Central memory CD8-positive, alpha-beta T cell (primary cell): ENCODE measurements at regions not wholly inside any gene's neighbourhood (a gene's known extent, or its start where the extent isn't known, plus 50 kb on each side); places are given as distances from the start of the nearest gene placed in this dataset.

Experiments
- ATAC-seq: fragments of 150-1000 bp; cut with Tn5 transposase; replicated peaks from 2 replicates; pipeline ENCODE4 v1.10.0; 2022; ENCODE audit warnings: mild to moderate bottlenecking, moderate FRiP score, moderate number of reproducible peaks; ENCODE audit not compliant: poor library complexity, severe bottlenecking; ENCODE audit errors: extremely low read depth
- DNase-seq, 2 donors: peaks; one replicate each; pipeline ENCODE4 v3.0.0; 2021; ENCODE audit warnings: low spot score in 2 of 2
- H3K27ac Mint-ChIP-seq: one replicate; pipeline ENCODE4 v1.8.0; 2022; ENCODE audit warnings: low read depth, mild to moderate bottlenecking, moderate library complexity, mixed read lengths
- H3K27me3 Mint-ChIP-seq: one replicate; pipeline ENCODE4 v1.8.0; 2022; ENCODE audit warnings: mixed read lengths
- H3K36me3 Mint-ChIP-seq: one replicate; pipeline ENCODE4 v1.8.0; 2022; ENCODE audit warnings: mild to moderate bottlenecking, moderate library complexity, mixed read lengths; ENCODE audit not compliant: insufficient read depth
- H3K4me1 Mint-ChIP-seq: one replicate; pipeline ENCODE4 v1.8.0; 2022; ENCODE audit warnings: mixed read lengths
- H3K4me3 Mint-ChIP-seq: one replicate; pipeline ENCODE4 v1.8.0; 2022; ENCODE audit warnings: mild to moderate bottlenecking, moderate library complexity, mixed read lengths
- H3K9me3 Mint-ChIP-seq: one replicate; pipeline ENCODE4 v1.8.0; 2022; ENCODE audit warnings: mixed read lengths

DNA sequence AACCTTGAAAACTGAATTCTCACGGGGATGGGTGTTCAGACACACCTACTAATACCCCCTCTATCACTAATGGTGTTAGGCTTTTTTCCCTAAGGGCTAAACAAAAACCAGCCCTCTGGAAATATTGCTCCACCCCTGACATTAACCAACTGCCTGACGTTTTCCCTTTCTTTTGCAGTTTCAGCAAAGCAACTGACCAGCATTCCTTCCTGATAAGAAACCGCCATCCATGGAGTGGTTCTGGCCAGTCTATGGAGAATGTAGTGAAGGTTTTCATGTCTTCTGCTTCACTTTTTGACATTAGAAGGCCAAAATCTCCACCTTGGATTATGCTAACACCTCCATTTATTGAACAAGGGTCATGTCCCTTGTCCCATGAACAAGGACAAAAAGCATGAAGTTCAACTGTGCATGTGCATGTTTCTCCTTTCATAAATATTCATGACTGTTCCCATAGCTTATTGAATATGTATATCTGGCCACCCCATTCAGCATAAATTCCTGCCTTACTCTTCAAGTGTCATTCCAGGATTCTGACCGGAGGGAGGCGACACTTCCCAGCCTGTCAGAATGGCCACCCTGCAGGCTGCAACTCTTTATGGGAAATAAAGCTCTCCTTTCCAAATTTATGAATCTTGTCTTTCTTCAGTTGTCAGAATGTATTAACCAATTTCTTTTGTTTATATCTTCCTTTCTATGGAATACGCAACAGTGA lies 314.3 kb downstream of the HHIPL2 start:
- H3K27me3 Mint-ChIP-seq: peaks cover 77% of the 10 kb centered on the region
- no peak overlapping the region for H3K27ac Mint-ChIP-seq
- H3K36me3 Mint-ChIP-seq: no peaks in the 10 kb centered on the region
- ATAC-seq (no peak), DNase-seq (no peak)
- no peak overlapping the region for H3K4me3 Mint-ChIP-seq
- no peaks in the 10 kb centered on the region for H3K4me1 Mint-ChIP-seq
- H3K9me3 Mint-ChIP-seq: no peaks in the 10 kb centered on the region

DNA sequence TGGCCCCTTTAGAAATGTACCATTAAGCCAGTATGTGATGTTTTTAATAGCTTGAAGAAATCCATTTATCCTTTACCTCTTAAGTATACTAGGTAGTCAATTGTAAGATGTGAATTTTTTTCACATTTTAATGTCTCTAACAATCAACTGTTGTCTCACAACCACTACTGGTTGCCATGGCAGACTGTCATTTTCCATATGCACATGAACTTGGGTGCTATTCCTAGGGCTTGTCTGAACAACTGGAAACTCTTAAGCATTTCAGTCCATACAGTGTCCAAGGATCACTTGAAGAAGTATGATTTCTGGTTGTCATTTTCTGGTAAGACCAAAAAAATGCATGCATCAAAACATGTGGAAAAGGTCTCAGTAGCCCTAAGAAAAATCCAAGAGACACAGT lies 315.1 kb downstream of the HHIPL2 start:
- H3K9me3 Mint-ChIP-seq: peaks cover 1% of the 10 kb centered on the region
- no peak overlapping the region for H3K27ac Mint-ChIP-seq
- H3K4me1 Mint-ChIP-seq: no peaks in the 10 kb centered on the region
- DNase-seq: no peak
- H3K4me3 Mint-ChIP-seq: no peak overlapping the region
- peaks cover 70% of the 10 kb centered on the region for H3K27me3 Mint-ChIP-seq
- H3K36me3 Mint-ChIP-seq: no peaks in the 10 kb centered on the region
- ATAC-seq: no peak

GRCh38 chr1:222229672-222230312 lies 318.1 kb downstream of the HHIPL2 start:
- H3K36me3 Mint-ChIP-seq: no peaks in the 10 kb centered on the region
- peaks cover 75% of the 10 kb centered on the region for H3K27me3 Mint-ChIP-seq
- H3K4me3 Mint-ChIP-seq: no peak overlapping the region
- no peak for DNase-seq
- peaks cover 5% of the 10 kb centered on the region for H3K9me3 Mint-ChIP-seq
- H3K27ac Mint-ChIP-seq: no peak overlapping the region
- H3K4me1 Mint-ChIP-seq: no peaks in the 10 kb centered on the region
- no peak for ATAC-seq

- H3K4me1 Mint-ChIP-seq: no peaks in the 10 kb centered on the region
- H3K27me3 Mint-ChIP-seq: peaks cover 42% of the 10 kb centered on the region
- DNase-seq: no peak
- H3K4me3 Mint-ChIP-seq: no peak overlapping the region
- ATAC-seq: no peak
- no peak overlapping the region for H3K27ac Mint-ChIP-seq
- peaks cover 5% of the 10 kb centered on the region for H3K9me3 Mint-ChIP-seq
- H3K36me3 Mint-ChIP-seq: no peaks in the 10 kb centered on the region
Measured at GRCh38 chr1:222225316-222225691, 322.6 kb downstream of the HHIPL2 start.

GRCh38 chr1:222224636-222225315 lies 323.1 kb downstream of the HHIPL2 start:
- Mint-ChIP-seq H3K36me3 (no peaks in the 10 kb centered on the region), H3K4me1 (no peaks in the 10 kb centered on the region), H3K27me3 (peaks cover 37% of the 10 kb centered on the region), H3K9me3 (peaks cover 5% of the 10 kb centered on the region), H3K27ac (no peak overlapping the region), H3K4me3 (no peak overlapping the region)
- DNase-seq: no peak
- ATAC-seq: no peak

- ATAC-seq (no peak), DNase-seq (no peak)
- H3K9me3 Mint-ChIP-seq: peaks cover 7% of the 10 kb centered on the region
- no peaks in the 10 kb centered on the region for H3K36me3 Mint-ChIP-seq
- H3K27ac Mint-ChIP-seq: no peak overlapping the region
- peaks cover 32% of the 10 kb centered on the region for H3K27me3 Mint-ChIP-seq
- H3K4me3 Mint-ChIP-seq: no peak overlapping the region
- H3K4me1 Mint-ChIP-seq: no peaks in the 10 kb centered on the region
Measured at GRCh38 chr1:222224156-222224555, 323.7 kb downstream of the HHIPL2 start.

- no peak for DNase-seq
- Mint-ChIP-seq H3K4me1 (no peaks in the 10 kb centered on the region), H3K4me3 (no peak overlapping the region), H3K9me3 (peaks cover 12% of the 10 kb centered on the region), H3K27ac (no peak overlapping the region), H3K27me3 (peaks cover 41% of the 10 kb centered on the region), H3K36me3 (no peaks in the 10 kb centered on the region)
- no peak for ATAC-seq
Measured at GRCh38 chr1:222223010-222223409, 324.9 kb downstream of the HHIPL2 start.

DNA sequence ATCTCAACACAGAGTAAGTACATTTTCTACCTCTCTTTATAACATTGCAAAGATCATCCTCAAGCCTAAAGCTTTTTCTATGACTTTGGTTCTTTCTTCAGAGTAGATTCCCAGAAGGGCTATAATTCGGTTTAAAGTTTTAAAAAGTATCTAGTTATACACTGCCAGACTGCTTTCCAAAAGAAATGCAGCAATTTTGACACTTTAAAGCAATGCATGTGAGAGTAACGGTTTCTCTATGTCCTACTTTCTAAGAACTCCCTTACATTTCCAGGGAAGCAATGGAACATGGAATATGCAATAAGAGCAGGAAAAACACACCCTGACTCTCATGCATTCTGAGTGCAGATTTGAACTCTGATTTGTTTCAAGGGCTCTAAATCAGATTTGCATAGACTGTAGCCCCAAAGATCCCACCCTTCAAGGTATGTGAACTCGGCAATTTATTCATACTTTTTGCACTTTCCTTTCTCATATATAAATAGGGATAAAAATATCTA lies 331.6 kb downstream of the HHIPL2 start:
- no peak for ATAC-seq
- Mint-ChIP-seq H3K4me3 (no peak overlapping the region), H3K36me3 (no peaks in the 10 kb centered on the region), H3K9me3 (peaks cover 6% of the 10 kb centered on the region), H3K27ac (no peak overlapping the region), H3K27me3 (peaks cover 52% of the 10 kb centered on the region), H3K4me1 (no peaks in the 10 kb centered on the region)
- DNase-seq: no peak

DNA sequence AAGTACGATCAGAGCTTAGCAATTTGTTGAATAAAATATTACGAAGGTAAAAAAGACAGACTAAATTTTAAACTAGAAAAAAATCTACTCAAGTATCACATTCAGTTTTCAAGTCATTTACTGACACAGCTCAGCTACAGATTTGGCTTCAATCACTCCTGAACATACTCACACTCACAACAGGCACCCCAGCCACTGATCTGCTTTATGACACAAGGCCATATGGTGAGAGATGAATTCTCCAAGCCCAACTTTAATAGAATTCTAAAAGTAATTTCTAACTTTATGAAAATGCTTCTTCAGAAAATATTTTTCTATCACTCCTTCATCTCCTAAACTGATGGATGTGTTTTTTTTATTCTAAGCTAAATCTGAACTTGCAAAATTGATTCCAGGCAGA lies 337.1 kb downstream of the HHIPL2 start:
- no peaks in the 10 kb centered on the region for H3K4me1 Mint-ChIP-seq
- no peak for DNase-seq
- H3K27me3 Mint-ChIP-seq: peaks cover 62% of the 10 kb centered on the region
- H3K4me3 Mint-ChIP-seq: no peak overlapping the region
- ATAC-seq: no peak
- no peaks in the 10 kb centered on the region for H3K9me3 Mint-ChIP-seq
- no peak overlapping the region for H3K27ac Mint-ChIP-seq
- H3K36me3 Mint-ChIP-seq: no peaks in the 10 kb centered on the region

DNA sequence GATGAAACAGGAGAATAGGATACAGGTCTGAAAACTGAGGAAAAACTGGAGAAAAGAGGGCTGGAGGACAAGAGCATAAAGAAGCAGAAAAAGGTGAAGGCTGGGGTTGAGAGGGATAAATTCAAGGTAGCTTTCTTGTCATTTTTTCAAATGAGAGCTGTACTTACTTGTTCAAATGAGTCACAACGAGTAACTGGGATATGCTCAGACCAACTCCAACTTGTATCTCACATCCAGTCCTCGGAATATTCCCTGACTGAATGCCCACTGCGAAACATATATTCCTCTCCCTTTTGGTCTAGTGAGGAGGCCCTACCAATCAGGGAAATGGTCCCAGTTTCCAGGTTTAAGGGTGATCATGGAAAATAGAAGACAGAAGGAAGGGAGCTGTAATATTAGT lies 343.4 kb downstream of the HHIPL2 start:
- DNase-seq (no peak), ATAC-seq (no peak)
- Mint-ChIP-seq H3K4me1 (no peaks in the 10 kb centered on the region), H3K36me3 (no peaks in the 10 kb centered on the region), H3K27ac (no peak overlapping the region), H3K27me3 (peaks cover 15% of the 10 kb centered on the region), H3K4me3 (no peak overlapping the region), H3K9me3 (no peaks in the 10 kb centered on the region)

- Mint-ChIP-seq H3K27ac (no peak overlapping the region), H3K4me1 (no peaks in the 10 kb centered on the region), H3K36me3 (no peaks in the 10 kb centered on the region), H3K9me3 (no peaks in the 10 kb centered on the region), H3K4me3 (no peak overlapping the region), H3K27me3 (peaks cover 9% of the 10 kb centered on the region)
- no peak for ATAC-seq
- no peak for DNase-seq
Measured at GRCh38 chr1:222202831-222203230, 345.1 kb downstream of the HHIPL2 start.

- Mint-ChIP-seq H3K27ac (no peak overlapping the region), H3K4me3 (no peak overlapping the region), H3K36me3 (no peaks in the 10 kb centered on the region), H3K27me3 (peaks cover 16% of the 10 kb centered on the region), H3K4me1 (no peaks in the 10 kb centered on the region), H3K9me3 (no peaks in the 10 kb centered on the region)
- ATAC-seq (no peak), DNase-seq (no peak)
Measured at GRCh38 chr1:222196736-222197135, 351.2 kb downstream of the HHIPL2 start.

GRCh38 chr1:222196288-222196687 lies 351.6 kb downstream of the HHIPL2 start:
- Mint-ChIP-seq H3K4me1 (no peaks in the 10 kb centered on the region), H3K4me3 (no peak overlapping the region), H3K36me3 (no peaks in the 10 kb centered on the region), H3K27me3 (peaks cover 20% of the 10 kb centered on the region), H3K9me3 (no peaks in the 10 kb centered on the region), H3K27ac (no peak overlapping the region)
- ATAC-seq (no peak), DNase-seq (no peak)
